Natural killer cell (primary cell): ENCODE measurements at regions not wholly inside any gene's neighbourhood (a gene's known extent, or its start where the extent isn't known, plus 50 kb on each side); places are given as distances from the start of the nearest gene placed in this dataset.

Experiments used
- ATAC-seq, 3 donors: fragments of 150-1000 bp in 2 of 3; fragments of 200-7000 bp in 1 of 3; cut with Tn5 transposase; 1 replicate in 1 of 3; 2 replicates in 2 of 3; pipeline ENCODE4 v1.10.0; 2021; ENCODE audit warnings: mild to moderate bottlenecking in 2 of 3, moderate library complexity in 2 of 3
- DNase-seq, 2 donors: peaks; one replicate each; pipeline versions ENCODE4 v3.0.0 to v3.0.0-alpha.2; 2013 to 2021; ENCODE audit warnings: mixed read lengths in 1 of 2
- H3K27ac ChIP-seq: one replicate; pipeline ENCODE4 v1.5.1; 2013; ENCODE audit warnings: mild to moderate bottlenecking, low read length
- H3K27me3 ChIP-seq: one replicate; pipeline ENCODE4 v1.6.1; 2013; ENCODE audit warnings: low read length; ENCODE audit not compliant: control insufficient read depth, insufficient read depth
- H3K36me3 ChIP-seq: one replicate; pipeline ENCODE4 v1.6.1; 2013; ENCODE audit warnings: low read length; ENCODE audit not compliant: control insufficient read depth, insufficient read depth
- H3K4me1 ChIP-seq: one replicate; pipeline ENCODE4 v1.6.1; 2013; ENCODE audit warnings: low read length; ENCODE audit not compliant: control insufficient read depth, insufficient read depth
- H3K4me3 ChIP-seq: one replicate; pipeline ENCODE4 v1.5.1; 2013; ENCODE audit warnings: low read length
- H3K9me3 ChIP-seq: one replicate; pipeline ENCODE4 v1.6.1; 2013; ENCODE audit warnings: low read length; ENCODE audit not compliant: control insufficient read depth, insufficient read depth
- H3K27ac Mint-ChIP-seq, 2 donors: one replicate each; pipeline ENCODE4 v1.8.0; 2022; ENCODE audit warnings: mild to moderate bottlenecking in 2 of 2, mixed read lengths in 2 of 2, moderate library complexity in 1 of 2
- H3K27me3 Mint-ChIP-seq, 2 donors: one replicate each; pipeline ENCODE4 v1.8.0; 2022; ENCODE audit warnings: low read depth in 2 of 2, mixed read lengths in 2 of 2
- H3K36me3 Mint-ChIP-seq: one replicate; pipeline ENCODE4 v1.8.0; 2022; ENCODE audit warnings: mixed read lengths
- H3K4me1 Mint-ChIP-seq, 2 donors: one replicate each; pipeline ENCODE4 v1.8.0; 2022; ENCODE audit warnings: mixed read lengths in 2 of 2
- H3K4me3 Mint-ChIP-seq: one replicate; pipeline ENCODE4 v1.8.0; 2022; ENCODE audit warnings: mild to moderate bottlenecking, moderate library complexity, mixed read lengths
- H3K9me3 Mint-ChIP-seq, 2 donors: one replicate each; pipeline ENCODE4 v1.8.0; 2022; ENCODE audit warnings: mixed read lengths in 2 of 2
- WGBS: methylation state at CpG from one replicate; pipeline ENCODE4 v1.1.7; 2013; ENCODE audit warnings: missing lambda C conversion rate; ENCODE audit not compliant: insufficient coverage; 5-methylcytosine and 5-hydroxymethylcytosine counted together
- intact Hi-C: fragments of 100-400 bp; cut with micrococcal nuclease; formaldehyde crosslinking; loops from one replicate; pipeline ENCODE4 v1.14.2; 2022
- TF ChIP-seq, protein P1 (sequence below): fragments of 200-600 bp; IDR thresholded peaks from one replicate; pipeline ENCODE4 v1.8.0; 2022; ENCODE audit warnings: antibody characterized with exemption

DNA sequence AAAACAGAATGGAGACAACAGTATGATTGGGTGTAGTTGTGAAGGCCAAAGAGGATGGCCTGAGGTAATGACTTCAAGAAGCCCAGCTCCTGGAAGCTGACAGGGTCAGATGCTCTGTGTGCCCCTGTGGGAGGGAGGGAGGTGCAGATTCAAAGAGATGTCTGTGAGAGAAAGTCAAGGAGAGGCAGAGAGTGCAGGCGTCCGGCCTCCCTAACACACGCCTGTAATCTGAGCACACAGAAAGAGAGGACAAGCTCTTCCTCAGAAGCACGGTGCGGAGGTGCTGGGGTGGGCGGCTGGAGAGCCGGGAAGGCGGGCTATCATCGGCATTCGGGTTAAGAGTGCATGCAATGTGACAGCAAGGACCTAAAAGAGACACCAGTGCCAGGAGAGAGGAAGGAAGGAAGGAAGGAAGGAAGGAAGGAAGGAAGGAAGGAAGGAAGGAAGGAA is 238.2 kb upstream of the HES1 start:
- H3K36me3 ChIP-seq = no peaks in the 10 kb centered on the region
- H3K4me1 ChIP-seq = no peaks in the 10 kb centered on the region
- Mint-ChIP-seq H3K4me3 (no peak overlapping the region), H3K9me3 (no peaks in the 10 kb centered on the region), H3K36me3 (no peaks in the 10 kb centered on the region), H3K27me3 (peaks cover 5 to 9% of the 10 kb centered on the region in 2 donors), H3K4me1 (no peaks in the 10 kb centered on the region), H3K27ac (no peak overlapping the region)
- H3K4me3 ChIP-seq = no peak overlapping the region
- DNase-seq = no peak
- no peak overlapping the region for H3K27ac ChIP-seq
- ATAC-seq = no peak
- TF ChIP-seq, protein P1, sequence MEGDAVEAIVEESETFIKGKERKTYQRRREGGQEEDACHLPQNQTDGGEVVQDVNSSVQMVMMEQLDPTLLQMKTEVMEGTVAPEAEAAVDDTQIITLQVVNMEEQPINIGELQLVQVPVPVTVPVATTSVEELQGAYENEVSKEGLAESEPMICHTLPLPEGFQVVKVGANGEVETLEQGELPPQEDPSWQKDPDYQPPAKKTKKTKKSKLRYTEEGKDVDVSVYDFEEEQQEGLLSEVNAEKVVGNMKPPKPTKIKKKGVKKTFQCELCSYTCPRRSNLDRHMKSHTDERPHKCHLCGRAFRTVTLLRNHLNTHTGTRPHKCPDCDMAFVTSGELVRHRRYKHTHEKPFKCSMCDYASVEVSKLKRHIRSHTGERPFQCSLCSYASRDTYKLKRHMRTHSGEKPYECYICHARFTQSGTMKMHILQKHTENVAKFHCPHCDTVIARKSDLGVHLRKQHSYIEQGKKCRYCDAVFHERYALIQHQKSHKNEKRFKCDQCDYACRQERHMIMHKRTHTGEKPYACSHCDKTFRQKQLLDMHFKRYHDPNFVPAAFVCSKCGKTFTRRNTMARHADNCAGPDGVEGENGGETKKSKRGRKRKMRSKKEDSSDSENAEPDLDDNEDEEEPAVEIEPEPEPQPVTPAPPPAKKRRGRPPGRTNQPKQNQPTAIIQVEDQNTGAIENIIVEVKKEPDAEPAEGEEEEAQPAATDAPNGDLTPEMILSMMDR = no peak
- WGBS = 91% methylated on average over 10 of the region's 10 CpGs
- intact Hi-C loops = no loop called here
- H3K9me3 ChIP-seq = no peaks in the 10 kb centered on the region
- H3K27me3 ChIP-seq = no peaks in the 10 kb centered on the region

- H3K9me3 ChIP-seq = no peaks in the 10 kb centered on the region
- TF ChIP-seq, protein P1 = no peak
- no peaks in the 10 kb centered on the region for H3K4me1 Mint-ChIP-seq
- no peaks in the 10 kb centered on the region for H3K4me1 ChIP-seq
- no peak overlapping the region for H3K27ac Mint-ChIP-seq
- no peaks in the 10 kb centered on the region for H3K9me3 Mint-ChIP-seq
- H3K36me3 Mint-ChIP-seq = no peaks in the 10 kb centered on the region
- no peak overlapping the region for H3K4me3 ChIP-seq
- peaks cover 3 to 13% of the 10 kb centered on the region in 2 donors for H3K27me3 Mint-ChIP-seq
- DNase-seq (no peak), ATAC-seq (no peak)
- no peaks in the 10 kb centered on the region for H3K36me3 ChIP-seq
- 89% methylated on average over 1 of the region's 1 CpG for WGBS
- intact Hi-C loops = no loop called here
- H3K27ac ChIP-seq = no peak overlapping the region
- H3K4me3 Mint-ChIP-seq = no peak overlapping the region
- H3K27me3 ChIP-seq = no peaks in the 10 kb centered on the region
These were observed 236.9 kb upstream of the HES1 start for GRCh38 chr3:193899001-193899400.

DNA sequence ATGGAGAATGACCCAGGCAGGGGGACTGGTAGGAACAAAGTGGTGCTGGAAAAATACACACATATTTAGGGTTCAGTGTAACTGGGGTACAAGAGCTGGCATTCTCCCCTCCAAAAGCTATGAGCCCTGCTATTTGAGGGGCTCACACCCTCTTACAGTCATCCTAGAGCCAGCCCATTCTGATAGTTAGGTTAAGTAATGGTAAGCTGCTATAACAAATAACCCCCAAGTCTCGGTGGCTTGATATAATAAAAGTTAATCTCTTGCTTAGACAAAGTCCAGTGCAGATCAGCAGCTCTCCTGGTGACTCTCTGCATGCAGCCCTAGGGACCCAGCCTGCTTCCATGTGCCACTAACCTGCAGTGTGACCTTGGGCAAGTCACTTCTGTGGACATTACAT is 234.9 kb upstream of the HES1 start:
- intact Hi-C loops = no loop called here
- no peak for ATAC-seq

More for the DNA sequence above, 234.9 kb upstream of the HES1 start:
- Mint-ChIP-seq H3K36me3 (no peaks in the 10 kb centered on the region), H3K27me3 (peaks cover 0 to 22% of the 10 kb centered on the region in 2 donors), H3K4me1 (no peaks in the 10 kb centered on the region), H3K4me3 (no peak overlapping the region), H3K27ac (no peak overlapping the region), H3K9me3 (no peaks in the 10 kb centered on the region)
- 100% methylated on average over 1 of the region's 1 CpG for WGBS
- DNase-seq = no peak
- Histone ChIP-seq H3K36me3 (no peaks in the 10 kb centered on the region), H3K4me3 (no peak overlapping the region), H3K9me3 (no peaks in the 10 kb centered on the region), H3K27ac (no peak overlapping the region), H3K27me3 (no peaks in the 10 kb centered on the region), H3K4me1 (no peaks in the 10 kb centered on the region)
- TF ChIP-seq, protein P1 = no peak
